Liver (tissue), 3 donors: ENCODE measurements at regions not wholly inside any gene's neighbourhood (a gene's known extent, or its start where the extent isn't known, plus 50 kb on each side); places are given as distances from the start of the nearest gene placed in this dataset.

Experiments used
- EGR1 ChIP-seq, 2 donors: IDR thresholded peaks; 2 replicates each; pipeline ENCODE4 v1.6.1; 2016 to 2018; ENCODE audit warnings: antibody characterized with exemption in 2 of 2, low read depth in 2 of 2
- GABPA ChIP-seq, 2 donors: IDR thresholded peaks in 1 of 2; conservative IDR thresholded peaks in 1 of 2; 2 replicates each; pipeline ENCODE4 v1.6.1; 2016; ENCODE audit warnings: antibody characterized with exemption in 2 of 2, mild to moderate bottlenecking in 1 of 2, moderate library complexity in 1 of 2
- NR2F2 ChIP-seq: IDR thresholded peaks from 2 replicates; pipeline ENCODE4 v1.6.1; 2016; ENCODE audit warnings: antibody characterized with exemption
- RAD21 ChIP-seq, 2 donors: IDR thresholded peaks; 2 replicates each; pipeline ENCODE4 v1.6.1; 2016; ENCODE audit warnings: antibody characterized with exemption in 2 of 2, mild to moderate bottlenecking in 2 of 2
- TAF1 ChIP-seq: conservative IDR thresholded peaks from 2 replicates; pipeline ENCODE4 v1.6.1; 2016; ENCODE audit warnings: antibody characterized with exemption, mild to moderate bottlenecking
- YY1 ChIP-seq: IDR thresholded peaks from 2 replicates; pipeline ENCODE4 v1.6.1; 2016; ENCODE audit warnings: antibody characterized with exemption, mild to moderate bottlenecking
- TF ChIP-seq, protein P1 (sequence below): fragments of 150-350 bp; IDR thresholded peaks from 2 replicates; pipeline ENCODE4 v1.5.1; 2017; ENCODE audit warnings: improper control_type of control experiment, low read depth, low read length; ENCODE audit not compliant: missing input control
- TF ChIP-seq, protein P2 (sequence below): IDR thresholded peaks from 2 replicates; pipeline ENCODE4 v1.6.1; 2016; ENCODE audit warnings: antibody characterized with exemption
- TF ChIP-seq, protein P3 (sequence below): IDR thresholded peaks from 2 replicates; pipeline ENCODE4 v1.6.1; 2016; ENCODE audit warnings: antibody characterized with exemption
- TF ChIP-seq, protein P4 (sequence below): IDR thresholded peaks from 2 replicates; pipeline ENCODE4 v1.6.1; 2016; ENCODE audit warnings: antibody characterized with exemption, mild to moderate bottlenecking
- donor health status: healthy.
- donor health status: healthy.

DNA sequence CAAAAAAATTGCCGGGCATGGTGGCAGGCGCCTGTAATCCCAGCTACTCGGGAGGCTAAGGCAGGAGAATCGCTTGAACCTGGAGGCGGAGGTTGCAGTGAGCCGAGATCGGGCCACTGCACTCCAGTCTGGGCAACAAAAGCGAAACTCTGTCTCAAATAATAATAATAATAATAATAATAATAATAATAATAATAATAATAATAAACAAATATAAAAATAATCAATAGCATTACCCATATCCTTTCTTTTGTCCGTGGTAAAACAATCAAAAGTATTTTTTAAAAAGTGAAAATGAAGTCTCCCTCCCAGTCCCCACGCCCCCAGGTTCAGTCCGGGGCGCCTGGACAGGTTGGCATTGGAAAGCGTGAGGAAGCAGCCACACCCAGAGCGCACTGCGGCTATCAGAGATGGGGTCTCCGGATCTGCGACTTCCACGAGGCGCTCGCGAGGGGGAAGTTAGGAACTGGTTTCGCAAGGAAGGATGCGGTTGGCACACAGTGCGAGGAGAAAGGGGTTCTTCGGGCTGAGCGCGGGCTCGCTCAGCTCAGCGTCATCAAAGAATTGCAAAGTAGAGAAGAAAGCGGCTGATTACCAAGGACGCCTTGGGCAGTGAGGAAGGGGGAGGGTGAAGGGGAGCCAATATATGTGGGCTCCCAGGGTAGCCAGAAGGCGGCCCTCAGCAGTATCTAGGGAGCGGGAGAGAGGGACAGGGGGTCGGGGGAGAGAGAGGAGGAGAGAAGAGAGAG lies 69.5 kb upstream of the EPHB3 start:
- TF ChIP-seq, protein P1, sequence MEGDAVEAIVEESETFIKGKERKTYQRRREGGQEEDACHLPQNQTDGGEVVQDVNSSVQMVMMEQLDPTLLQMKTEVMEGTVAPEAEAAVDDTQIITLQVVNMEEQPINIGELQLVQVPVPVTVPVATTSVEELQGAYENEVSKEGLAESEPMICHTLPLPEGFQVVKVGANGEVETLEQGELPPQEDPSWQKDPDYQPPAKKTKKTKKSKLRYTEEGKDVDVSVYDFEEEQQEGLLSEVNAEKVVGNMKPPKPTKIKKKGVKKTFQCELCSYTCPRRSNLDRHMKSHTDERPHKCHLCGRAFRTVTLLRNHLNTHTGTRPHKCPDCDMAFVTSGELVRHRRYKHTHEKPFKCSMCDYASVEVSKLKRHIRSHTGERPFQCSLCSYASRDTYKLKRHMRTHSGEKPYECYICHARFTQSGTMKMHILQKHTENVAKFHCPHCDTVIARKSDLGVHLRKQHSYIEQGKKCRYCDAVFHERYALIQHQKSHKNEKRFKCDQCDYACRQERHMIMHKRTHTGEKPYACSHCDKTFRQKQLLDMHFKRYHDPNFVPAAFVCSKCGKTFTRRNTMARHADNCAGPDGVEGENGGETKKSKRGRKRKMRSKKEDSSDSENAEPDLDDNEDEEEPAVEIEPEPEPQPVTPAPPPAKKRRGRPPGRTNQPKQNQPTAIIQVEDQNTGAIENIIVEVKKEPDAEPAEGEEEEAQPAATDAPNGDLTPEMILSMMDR: no peak
- TF ChIP-seq RAD21 (IDR thresholded peaks at IDR 0.05) (no peak), GABPA (IDR thresholded peaks at IDR 0.05 in 1 of 2, conservative IDR thresholded peaks at IDR 0.05 in 1 of 2) (no peak), TAF1 (no peak), EGR1 (IDR thresholded peaks at IDR 0.05; ENCODE audit: low read depth in 2 of 2) (no peak), YY1 (no peak), NR2F2 (no peak)
- TF ChIP-seq, protein P2, sequence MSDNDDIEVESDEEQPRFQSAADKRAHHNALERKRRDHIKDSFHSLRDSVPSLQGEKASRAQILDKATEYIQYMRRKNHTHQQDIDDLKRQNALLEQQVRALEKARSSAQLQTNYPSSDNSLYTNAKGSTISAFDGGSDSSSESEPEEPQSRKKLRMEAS: no peak
- TF ChIP-seq, protein P3, sequence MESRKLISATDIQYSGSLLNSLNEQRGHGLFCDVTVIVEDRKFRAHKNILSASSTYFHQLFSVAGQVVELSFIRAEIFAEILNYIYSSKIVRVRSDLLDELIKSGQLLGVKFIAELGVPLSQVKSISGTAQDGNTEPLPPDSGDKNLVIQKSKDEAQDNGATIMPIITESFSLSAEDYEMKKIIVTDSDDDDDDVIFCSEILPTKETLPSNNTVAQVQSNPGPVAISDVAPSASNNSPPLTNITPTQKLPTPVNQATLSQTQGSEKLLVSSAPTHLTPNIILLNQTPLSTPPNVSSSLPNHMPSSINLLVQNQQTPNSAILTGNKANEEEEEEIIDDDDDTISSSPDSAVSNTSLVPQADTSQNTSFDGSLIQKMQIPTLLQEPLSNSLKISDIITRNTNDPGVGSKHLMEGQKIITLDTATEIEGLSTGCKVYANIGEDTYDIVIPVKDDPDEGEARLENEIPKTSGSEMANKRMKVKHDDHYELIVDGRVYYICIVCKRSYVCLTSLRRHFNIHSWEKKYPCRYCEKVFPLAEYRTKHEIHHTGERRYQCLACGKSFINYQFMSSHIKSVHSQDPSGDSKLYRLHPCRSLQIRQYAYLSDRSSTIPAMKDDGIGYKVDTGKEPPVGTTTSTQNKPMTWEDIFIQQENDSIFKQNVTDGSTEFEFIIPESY: no peak
- TF ChIP-seq, protein P4, sequence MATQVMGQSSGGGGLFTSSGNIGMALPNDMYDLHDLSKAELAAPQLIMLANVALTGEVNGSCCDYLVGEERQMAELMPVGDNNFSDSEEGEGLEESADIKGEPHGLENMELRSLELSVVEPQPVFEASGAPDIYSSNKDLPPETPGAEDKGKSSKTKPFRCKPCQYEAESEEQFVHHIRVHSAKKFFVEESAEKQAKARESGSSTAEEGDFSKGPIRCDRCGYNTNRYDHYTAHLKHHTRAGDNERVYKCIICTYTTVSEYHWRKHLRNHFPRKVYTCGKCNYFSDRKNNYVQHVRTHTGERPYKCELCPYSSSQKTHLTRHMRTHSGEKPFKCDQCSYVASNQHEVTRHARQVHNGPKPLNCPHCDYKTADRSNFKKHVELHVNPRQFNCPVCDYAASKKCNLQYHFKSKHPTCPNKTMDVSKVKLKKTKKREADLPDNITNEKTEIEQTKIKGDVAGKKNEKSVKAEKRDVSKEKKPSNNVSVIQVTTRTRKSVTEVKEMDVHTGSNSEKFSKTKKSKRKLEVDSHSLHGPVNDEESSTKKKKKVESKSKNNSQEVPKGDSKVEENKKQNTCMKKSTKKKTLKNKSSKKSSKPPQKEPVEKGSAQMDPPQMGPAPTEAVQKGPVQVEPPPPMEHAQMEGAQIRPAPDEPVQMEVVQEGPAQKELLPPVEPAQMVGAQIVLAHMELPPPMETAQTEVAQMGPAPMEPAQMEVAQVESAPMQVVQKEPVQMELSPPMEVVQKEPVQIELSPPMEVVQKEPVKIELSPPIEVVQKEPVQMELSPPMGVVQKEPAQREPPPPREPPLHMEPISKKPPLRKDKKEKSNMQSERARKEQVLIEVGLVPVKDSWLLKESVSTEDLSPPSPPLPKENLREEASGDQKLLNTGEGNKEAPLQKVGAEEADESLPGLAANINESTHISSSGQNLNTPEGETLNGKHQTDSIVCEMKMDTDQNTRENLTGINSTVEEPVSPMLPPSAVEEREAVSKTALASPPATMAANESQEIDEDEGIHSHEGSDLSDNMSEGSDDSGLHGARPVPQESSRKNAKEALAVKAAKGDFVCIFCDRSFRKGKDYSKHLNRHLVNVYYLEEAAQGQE: no peak
